ENCODE measurements at regions not wholly inside any gene's neighbourhood (a gene's known extent, or its start where the extent isn't known, plus 50 kb on each side); places are given as distances from the start of the nearest gene placed in this dataset.

DNA sequence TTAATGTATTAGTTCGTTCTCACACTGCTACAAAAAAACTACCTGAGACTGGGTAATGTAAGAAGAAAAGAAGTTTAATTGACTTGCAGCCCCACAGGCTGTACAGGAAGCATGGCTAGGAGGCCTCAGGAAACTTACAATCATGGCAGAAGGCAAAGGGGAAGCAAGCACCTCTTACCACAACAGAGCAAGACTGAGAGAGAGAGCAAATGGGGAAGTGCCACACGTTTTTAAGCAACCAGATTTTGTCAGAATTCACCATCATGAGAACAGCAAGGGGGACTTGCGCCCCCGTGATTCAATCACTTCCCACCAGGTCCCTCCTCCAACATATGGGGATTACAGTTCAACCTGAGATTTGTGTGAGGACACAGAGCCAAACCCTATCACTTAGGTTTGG lies 70.8 kb upstream of the SRSF6 start:
- TF ChIP-seq, protein P1, sequence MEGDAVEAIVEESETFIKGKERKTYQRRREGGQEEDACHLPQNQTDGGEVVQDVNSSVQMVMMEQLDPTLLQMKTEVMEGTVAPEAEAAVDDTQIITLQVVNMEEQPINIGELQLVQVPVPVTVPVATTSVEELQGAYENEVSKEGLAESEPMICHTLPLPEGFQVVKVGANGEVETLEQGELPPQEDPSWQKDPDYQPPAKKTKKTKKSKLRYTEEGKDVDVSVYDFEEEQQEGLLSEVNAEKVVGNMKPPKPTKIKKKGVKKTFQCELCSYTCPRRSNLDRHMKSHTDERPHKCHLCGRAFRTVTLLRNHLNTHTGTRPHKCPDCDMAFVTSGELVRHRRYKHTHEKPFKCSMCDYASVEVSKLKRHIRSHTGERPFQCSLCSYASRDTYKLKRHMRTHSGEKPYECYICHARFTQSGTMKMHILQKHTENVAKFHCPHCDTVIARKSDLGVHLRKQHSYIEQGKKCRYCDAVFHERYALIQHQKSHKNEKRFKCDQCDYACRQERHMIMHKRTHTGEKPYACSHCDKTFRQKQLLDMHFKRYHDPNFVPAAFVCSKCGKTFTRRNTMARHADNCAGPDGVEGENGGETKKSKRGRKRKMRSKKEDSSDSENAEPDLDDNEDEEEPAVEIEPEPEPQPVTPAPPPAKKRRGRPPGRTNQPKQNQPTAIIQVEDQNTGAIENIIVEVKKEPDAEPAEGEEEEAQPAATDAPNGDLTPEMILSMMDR (conservative IDR thresholded peaks at IDR 0.05; ENCODE audit: low read depth, low read length): no peak
- TF ChIP-seq EZH2 (IDR thresholded peaks at IDR 0.05; ENCODE audit: borderline replicate concordance, low read depth, low read length, poor library complexity, severe bottlenecking): no peak
